ENCODE measurements at regions not wholly inside any gene's neighbourhood (a gene's known extent, or its start where the extent isn't known, plus 50 kb on each side); places are given as distances from the start of the nearest gene placed in this dataset.

DNA sequence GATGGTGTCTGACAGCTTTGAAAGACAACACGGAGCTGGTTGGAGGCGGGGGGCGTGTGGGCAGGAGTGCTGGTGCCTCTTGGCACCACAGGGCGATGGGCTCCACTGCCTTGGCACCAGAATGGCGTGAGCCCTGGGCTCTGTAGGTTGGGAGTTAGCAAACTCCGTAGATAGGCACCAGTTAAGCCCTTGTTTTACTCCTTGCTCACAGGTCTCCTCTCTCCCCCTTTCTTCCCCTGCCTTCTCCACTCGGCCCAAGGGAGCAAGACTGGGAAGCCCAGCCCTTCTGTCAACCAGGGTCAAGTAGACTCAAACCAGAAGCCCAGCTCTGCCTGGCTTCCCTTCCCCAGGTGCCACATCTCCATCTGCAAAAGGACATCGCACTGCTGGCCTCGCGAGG, 281.7 kb upstream of the ID2 start:
- no peak overlapping the region for H3K4me3 ChIP-seq (ENCODE audit: low read length)
- H3F3A ChIP-seq (ENCODE audit: control insufficient read depth, insufficient read depth) = peaks cover 6% of the 10 kb centered on the region
- no peak for TF ChIP-seq EZH2phosphoT487 (IDR thresholded peaks at IDR 0.05; ENCODE audit: borderline replicate concordance, low read length)
- TF ChIP-seq, protein P1, sequence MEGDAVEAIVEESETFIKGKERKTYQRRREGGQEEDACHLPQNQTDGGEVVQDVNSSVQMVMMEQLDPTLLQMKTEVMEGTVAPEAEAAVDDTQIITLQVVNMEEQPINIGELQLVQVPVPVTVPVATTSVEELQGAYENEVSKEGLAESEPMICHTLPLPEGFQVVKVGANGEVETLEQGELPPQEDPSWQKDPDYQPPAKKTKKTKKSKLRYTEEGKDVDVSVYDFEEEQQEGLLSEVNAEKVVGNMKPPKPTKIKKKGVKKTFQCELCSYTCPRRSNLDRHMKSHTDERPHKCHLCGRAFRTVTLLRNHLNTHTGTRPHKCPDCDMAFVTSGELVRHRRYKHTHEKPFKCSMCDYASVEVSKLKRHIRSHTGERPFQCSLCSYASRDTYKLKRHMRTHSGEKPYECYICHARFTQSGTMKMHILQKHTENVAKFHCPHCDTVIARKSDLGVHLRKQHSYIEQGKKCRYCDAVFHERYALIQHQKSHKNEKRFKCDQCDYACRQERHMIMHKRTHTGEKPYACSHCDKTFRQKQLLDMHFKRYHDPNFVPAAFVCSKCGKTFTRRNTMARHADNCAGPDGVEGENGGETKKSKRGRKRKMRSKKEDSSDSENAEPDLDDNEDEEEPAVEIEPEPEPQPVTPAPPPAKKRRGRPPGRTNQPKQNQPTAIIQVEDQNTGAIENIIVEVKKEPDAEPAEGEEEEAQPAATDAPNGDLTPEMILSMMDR (IDR thresholded peaks at IDR 0.05; ENCODE audit: low read depth, low read length, poor library complexity, severe bottlenecking) = no peak
- no peak overlapping the region for H3K27ac ChIP-seq (ENCODE audit: low read depth, low read length)
- H3K79me2 ChIP-seq (ENCODE audit: control insufficient read depth, low read length) = no peaks in the 10 kb centered on the region
- no peaks in the 10 kb centered on the region for H3K36me3 ChIP-seq (ENCODE audit: control insufficient read depth, low read length)
- no peak overlapping the region for H3K4me2 ChIP-seq (ENCODE audit: low read length)
- H3K9me3 ChIP-seq (ENCODE audit: control insufficient read depth, insufficient read depth, low read length) = peaks cover 7% of the 10 kb centered on the region; the same call in 1 of the 2 replicates
- no peaks in the 10 kb centered on the region for H3K27me3 ChIP-seq (ENCODE audit: control insufficient read depth, low read length)
- H3K4me1 ChIP-seq (ENCODE audit: control insufficient read depth, low read length) = no peaks in the 10 kb centered on the region
- no peaks in the 10 kb centered on the region for H4K20me1 ChIP-seq (ENCODE audit: control insufficient read depth, insufficient read depth, low read depth, low read length)
- H3K9me2 ChIP-seq (replicated peaks; ENCODE audit: control insufficient read depth, low read length) = no peaks in the 10 kb centered on the region

DNA sequence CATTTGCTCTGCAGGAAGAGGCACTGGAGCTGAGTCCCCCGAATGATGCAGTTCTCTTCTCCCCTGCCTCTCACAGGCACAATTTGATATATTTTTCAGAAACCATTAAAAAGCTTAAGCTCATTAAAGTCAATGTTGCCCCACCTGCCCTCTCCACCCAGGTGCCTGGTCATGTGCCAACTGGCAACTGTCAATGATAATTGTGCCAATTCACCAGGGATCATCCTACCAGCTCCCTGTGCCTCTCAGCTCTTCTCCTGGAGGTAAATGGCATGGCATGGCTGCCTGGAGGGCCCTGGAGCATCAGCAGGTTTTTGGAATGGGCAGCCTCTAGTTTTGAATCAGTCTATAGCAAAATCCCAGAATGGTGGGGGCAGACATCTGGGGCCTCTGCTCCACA, 279.6 kb upstream of the ID2 start:
- Histone ChIP-seq H3K4me1 (ENCODE audit: control insufficient read depth, low read length) (no peaks in the 10 kb centered on the region), H3K9me2 (replicated peaks; ENCODE audit: control insufficient read depth, low read length) (no peaks in the 10 kb centered on the region), H3K9me3 (ENCODE audit: control insufficient read depth, insufficient read depth, low read length) (peaks cover 7% of the 10 kb centered on the region; the same call in 1 of the 2 replicates), H3K36me3 (ENCODE audit: control insufficient read depth, low read length) (no peaks in the 10 kb centered on the region), H3F3A (ENCODE audit: control insufficient read depth, insufficient read depth) (peaks cover 6% of the 10 kb centered on the region), H4K20me1 (ENCODE audit: control insufficient read depth, insufficient read depth, low read depth, low read length) (no peaks in the 10 kb centered on the region), H3K27ac (ENCODE audit: low read depth, low read length) (no peak overlapping the region), H3K4me3 (ENCODE audit: low read length) (no peak overlapping the region), H3K27me3 (ENCODE audit: control insufficient read depth, low read length) (no peaks in the 10 kb centered on the region), H3K4me2 (ENCODE audit: low read length) (no peak overlapping the region), H3K79me2 (ENCODE audit: control insufficient read depth, low read length) (no peaks in the 10 kb centered on the region)
- TF ChIP-seq, protein P1 (IDR thresholded peaks at IDR 0.05; ENCODE audit: low read depth, low read length, poor library complexity, severe bottlenecking) = no peak
- no peak for TF ChIP-seq EZH2phosphoT487 (IDR thresholded peaks at IDR 0.05; ENCODE audit: borderline replicate concordance, low read length)

DNA sequence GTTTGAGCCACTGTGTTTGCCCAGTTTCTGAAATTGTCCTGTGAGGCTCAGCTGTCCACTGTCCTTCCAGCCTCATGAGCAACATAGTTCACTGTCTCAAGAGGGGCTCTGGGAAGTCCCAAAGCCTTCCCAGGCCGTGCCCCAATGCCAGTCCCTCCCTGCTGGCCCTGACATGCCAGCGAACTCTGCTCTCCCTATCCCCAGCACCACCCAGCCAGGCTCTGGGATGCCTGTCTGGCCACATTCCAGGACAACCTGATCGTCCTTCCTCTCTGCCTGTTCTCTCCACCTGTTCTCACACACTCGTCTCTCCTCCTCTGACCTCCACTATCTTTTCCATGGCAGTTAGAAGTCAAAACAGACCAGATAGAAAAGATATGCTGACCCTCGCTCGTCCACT, 278.0 kb upstream of the ID2 start:
- no peak overlapping the region for H3K4me3 ChIP-seq (ENCODE audit: low read length)
- H3K36me3 ChIP-seq (ENCODE audit: control insufficient read depth, low read length) = no peaks in the 10 kb centered on the region
- no peak overlapping the region for H3K27ac ChIP-seq (ENCODE audit: low read depth, low read length)
- no peaks in the 10 kb centered on the region for H3K9me2 ChIP-seq (replicated peaks; ENCODE audit: control insufficient read depth, low read length)
- no peaks in the 10 kb centered on the region for H3K4me1 ChIP-seq (ENCODE audit: control insufficient read depth, low read length)
- no peaks in the 10 kb centered on the region for H3F3A ChIP-seq (ENCODE audit: control insufficient read depth, insufficient read depth)
- no peak for TF ChIP-seq EZH2phosphoT487 (IDR thresholded peaks at IDR 0.05; ENCODE audit: borderline replicate concordance, low read length)
- TF ChIP-seq, protein P1 (IDR thresholded peaks at IDR 0.05; ENCODE audit: low read depth, low read length, poor library complexity, severe bottlenecking) = no peak
- H3K27me3 ChIP-seq (ENCODE audit: control insufficient read depth, low read length) = no peaks in the 10 kb centered on the region
- H3K79me2 ChIP-seq (ENCODE audit: control insufficient read depth, low read length) = no peaks in the 10 kb centered on the region
- no peaks in the 10 kb centered on the region; the same call in 1 of the 2 replicates for H3K9me3 ChIP-seq (ENCODE audit: control insufficient read depth, insufficient read depth, low read length)
- no peaks in the 10 kb centered on the region for H4K20me1 ChIP-seq (ENCODE audit: control insufficient read depth, insufficient read depth, low read depth, low read length)
- H3K4me2 ChIP-seq (ENCODE audit: low read length) = no peak overlapping the region

Measured in DOHH2 (cell line).